ENCODE measurements at regions not wholly inside any gene's neighbourhood (a gene's known extent, or its start where the extent isn't known, plus 50 kb on each side); places are given as distances from the start of the nearest gene placed in this dataset.

- TF ChIP-seq POLR2A (IDR thresholded peaks at IDR 0.05; ENCODE audit: low read depth, low read length), result no peak
- no peak for TF ChIP-seq TAF1 (IDR thresholded peaks at IDR 0.05; ENCODE audit: low read depth, low read length)
- TF ChIP-seq POLR2AphosphoS5 (IDR thresholded peaks at IDR 0.05; ENCODE audit: low read depth, low read length), result no peak
Observed at GRCh38 chr1:235022341-235022980, 106.2 kb downstream of the TOMM20 start.
